KG1 (cell line): ENCODE measurements at regions not wholly inside any gene's neighbourhood (a gene's known extent, or its start where the extent isn't known, plus 50 kb on each side); places are given as distances from the start of the nearest gene placed in this dataset.
A peak's percentile ranks its signal among the peaks of the same experiment; 100 is the strongest.

ENCODE experiments used
- DNase-seq: peaks from one replicate; lab custom pipeline; 2025; lab: John Stamatoyannopoulos, UW

DNA sequence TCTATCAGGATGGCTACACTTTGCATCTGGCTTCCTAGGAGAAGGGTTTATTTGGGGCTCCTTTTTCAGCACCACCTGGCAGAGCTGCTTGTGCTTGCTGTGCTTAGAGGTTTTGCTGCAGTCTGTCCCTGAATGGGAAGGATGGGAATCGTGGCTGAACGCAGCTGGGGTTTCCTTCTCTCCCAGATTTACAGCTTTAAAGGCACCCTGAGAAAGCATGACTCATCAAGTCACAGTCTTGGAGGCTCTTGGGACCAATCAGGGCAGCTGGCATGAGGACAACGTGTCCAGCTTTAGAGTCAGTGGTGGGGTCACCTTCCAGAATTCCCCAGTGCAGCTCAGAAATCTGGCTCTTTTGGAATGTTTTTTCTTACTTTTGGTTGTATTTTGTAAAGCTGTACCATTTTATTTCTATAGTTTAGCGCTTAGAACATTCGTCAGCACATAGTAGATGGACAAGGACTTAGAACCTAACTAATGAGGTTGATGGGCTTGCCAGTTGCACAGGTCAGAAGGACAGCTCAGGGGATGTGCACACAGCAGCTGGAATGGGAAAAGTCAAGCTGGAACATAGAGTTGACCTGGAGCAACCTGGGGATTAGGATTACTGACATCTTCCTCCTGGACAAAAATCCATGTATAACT is 222.6 kb downstream of the PRDM2 start:
- DNase-seq = no peak

DNA sequence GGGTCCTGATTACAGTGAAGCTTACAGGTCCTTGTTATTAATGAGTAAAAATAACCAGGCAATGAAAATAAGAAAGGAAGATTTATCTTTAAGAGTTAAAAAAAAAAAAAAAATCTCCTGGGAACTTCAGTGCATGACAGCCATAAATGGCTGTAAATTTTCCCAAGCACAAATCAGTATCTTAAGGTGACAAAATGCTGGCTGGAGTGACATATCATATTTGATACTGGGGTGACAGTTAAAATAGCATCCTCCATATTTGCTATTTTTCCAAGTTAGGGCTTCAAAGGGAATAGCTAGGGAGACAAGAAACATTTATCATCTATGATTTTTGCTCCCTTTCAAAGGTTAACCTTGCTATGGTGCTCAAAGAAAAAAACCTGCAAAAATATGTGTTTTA is 226.6 kb downstream of the PRDM2 start:
- DNase-seq = no peak

DNA sequence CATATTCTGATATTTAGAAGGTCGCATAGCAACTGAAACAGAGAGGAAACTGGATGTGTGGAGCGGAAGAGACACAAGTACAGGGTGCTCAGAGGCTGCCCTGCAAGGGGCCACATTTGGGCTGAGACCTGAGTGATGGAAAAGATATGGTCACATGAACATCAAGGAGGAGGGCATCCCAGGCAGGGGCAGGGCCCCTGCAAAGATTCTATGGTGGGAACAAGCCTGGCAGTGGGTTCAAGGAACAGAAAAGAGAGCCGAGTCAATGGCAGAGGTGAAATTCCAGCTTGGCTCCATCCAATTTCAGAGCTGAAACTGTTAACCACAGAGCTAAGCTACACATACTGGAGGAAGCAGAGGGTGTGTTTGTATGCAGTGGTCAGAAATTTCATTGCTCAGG is 227.7 kb downstream of the PRDM2 start:
- DNase-seq = no peak

DNA sequence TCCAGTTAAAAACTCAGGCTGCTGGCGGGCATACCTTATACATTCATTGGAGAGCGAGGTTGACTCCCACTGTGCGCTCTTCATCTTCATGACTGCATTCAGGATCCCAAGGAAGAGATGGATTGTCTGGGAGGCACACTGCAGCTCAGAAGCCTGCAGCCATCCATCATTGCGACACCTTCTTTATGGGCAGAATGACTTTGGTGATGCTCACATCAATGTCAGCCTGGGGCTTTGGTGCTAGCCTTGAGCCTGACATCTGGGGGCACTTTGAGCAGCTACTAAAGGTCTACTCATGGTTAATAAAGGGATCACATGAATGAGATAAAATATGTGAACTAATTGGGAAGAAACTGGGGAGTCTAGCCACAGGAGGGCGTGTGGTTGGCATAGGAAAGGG is 229.3 kb downstream of the PRDM2 start:
- no peak for DNase-seq

DNA sequence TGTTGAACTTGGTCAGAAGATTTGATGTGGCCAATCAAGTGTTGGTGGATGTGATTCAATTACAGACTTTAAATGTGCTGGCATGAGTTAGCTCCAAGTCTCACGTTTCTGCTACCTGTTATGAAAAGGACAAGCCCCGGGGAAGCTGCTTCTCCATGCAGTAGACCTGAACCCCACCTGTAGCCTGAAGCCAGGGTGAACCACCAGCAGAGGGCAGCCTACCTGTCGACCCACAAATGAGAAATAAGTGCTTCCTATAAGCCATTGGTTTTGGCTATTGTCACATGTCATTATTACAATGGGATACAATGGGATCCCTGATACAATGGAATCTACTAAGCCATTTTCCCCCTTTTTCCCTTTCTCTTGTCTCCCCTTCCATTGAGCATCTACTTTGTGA is 230.2 kb downstream of the PRDM2 start:
- DNase-seq = no peak

DNA sequence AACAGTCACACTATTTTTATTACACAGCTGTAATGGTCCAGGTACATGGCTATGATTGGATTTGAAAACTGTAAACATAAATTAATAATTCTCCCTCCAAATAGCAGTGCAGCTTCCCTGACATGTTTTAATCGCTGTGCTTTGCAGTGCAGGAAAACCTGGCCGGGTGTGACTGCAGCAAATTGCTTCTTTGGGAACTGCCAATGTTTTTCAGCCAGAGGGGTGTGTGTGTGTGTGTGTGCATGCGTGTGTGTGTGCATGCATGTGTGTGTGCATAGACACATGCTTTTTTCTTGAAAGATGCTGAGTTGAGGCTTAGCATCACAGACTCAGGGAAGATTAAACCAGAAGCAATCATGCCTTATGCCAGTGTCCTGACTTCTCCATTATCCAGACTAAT is 231.2 kb downstream of the PRDM2 start:
- DNase-seq = no peak

DNA sequence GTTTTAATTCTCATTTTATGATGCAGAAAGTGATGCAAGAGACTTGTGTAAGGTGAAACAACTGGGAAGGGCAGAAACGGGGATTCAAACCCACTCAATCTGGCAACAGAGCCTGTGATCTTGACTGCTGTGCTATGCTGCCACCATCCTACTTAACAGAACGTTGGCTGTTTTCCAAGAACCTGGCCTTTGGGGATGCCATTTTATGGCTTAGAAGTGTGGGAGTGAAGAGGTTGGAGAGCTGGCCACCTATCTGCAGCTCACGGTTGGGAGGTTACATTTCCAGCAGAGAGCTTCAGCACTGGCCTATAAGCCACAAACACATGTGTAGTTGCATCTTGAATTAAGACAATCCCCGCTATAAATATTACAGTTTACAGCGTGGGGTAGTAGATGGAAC is 235.3 kb downstream of the PRDM2 start:
- DNase-seq = no peak

DNA sequence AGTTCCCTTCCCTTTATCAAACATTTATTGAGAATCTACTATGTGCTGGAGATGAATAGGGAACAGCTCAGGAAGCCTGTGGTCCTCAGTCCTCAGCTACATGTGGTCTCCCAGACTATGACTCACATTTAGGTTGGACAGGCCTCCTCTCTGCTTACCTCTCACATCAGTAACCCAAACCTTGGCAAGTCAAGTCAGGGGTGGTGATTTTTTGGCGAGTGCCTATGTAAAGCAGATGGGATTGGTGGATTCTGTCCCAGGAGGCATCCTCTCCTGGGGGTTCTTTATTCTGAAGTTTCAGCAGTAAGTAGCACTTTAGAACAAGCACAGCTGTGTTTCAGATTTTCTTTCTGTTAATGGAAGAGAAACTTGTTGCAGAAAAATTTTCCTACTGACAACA is 241.3 kb downstream of the PRDM2 start:
- DNase-seq = no peak

DNA sequence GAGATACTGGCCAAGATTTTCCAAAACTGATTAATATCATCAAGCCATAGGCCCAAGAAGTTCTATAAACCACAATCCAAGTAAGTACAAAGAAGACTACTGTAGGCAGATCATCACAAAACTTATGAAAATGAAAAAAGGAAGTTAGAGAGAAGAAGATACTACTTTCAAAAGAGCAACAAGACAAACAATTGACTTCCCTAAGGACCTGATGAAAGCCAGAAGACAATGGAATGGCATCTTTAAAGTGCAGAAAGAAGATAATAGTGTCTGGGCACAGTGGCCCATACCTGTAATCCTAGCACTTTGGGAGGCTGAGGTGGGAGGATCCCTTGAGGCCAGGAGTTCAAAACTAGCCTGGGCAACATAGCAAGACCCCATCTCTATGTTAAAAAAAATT is 243.1 kb downstream of the PRDM2 start:
- DNase-seq = no peak

DNA sequence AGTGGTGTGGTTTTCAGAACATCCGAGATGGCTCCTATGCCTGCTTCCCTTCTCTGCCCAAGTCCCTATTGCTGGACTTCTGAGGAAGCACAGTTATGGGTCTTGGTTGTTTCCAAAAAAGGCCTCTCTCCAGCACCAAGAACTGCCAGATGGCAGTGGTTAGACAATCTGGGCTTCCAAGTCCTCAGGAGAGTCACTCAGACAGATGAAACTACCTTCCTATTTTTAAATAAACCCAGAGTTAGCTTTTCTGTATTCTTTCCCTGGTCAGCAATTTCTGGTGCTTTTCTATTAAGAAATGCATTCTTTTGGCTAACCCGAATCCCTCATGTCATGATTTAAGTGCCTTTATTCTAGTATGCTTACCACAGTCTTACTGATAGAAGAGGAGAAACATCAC is 245.9 kb downstream of the PRDM2 start:
- no peak for DNase-seq

DNA sequence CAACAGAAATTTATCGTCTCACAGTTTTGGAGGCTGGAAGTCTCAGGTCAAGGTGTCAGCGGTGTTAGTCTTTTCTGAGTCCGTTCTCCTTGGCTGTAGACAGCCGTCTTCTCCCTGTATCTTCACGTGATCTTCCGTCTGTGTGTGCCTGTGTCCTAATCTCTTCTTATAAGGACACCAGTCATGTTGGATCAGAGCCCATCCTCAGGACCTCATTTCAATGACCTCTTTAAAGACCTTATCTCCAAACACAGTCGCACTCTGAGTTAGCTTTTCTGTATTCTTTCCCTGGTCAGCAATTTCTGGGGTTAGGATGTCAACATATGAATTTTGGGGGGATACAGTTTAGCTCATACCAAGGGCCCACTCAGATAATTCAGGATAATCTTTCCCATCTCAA is 247.7 kb downstream of the PRDM2 start:
- DNase-seq = no peak

DNA sequence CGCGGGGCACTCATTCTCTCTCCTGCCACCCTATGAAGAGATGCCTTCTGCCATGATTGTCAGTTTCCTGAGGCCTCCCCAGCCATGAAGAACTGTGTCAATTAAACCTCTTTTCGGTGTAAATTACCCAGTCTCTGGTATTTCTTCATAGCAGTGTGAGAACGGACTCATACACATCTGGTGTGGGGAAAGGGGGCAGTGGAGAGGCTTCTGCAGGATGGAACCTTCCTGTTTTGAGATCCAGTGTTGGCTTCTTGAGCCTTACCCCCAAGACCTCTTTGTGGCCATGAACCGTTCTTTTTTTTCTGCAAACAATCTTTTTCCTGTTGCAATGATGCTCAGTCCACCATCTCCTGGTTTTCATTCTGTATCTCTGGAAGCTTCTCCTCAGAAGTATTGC is 248.4 kb downstream of the PRDM2 start:
- DNase-seq = no peak

DNA sequence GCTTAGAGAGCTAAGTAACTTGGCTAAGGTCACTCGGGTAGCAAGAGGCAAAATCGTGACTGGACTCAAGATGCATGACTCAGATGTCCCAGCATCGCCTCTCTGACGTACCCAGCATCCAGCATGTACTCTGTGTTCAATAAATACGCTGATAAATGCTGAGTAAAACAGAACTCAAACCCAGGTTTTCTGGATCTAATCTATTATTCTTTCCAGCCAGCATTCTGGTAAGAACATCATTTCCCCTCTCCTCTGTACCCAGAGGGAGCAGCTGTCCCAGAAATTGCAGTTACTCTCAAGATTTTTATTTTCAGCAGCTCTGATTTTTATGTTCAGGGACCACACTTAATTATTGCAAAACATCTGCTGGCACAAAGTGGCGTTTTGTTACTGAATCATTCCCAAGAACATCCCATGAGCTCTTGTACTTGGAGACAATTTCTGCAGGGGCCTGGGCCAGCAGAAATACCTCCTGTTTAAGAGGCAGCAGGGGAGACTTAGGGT is 249.0 kb downstream of the PRDM2 start:
- DNase-seq = no peak

DNA sequence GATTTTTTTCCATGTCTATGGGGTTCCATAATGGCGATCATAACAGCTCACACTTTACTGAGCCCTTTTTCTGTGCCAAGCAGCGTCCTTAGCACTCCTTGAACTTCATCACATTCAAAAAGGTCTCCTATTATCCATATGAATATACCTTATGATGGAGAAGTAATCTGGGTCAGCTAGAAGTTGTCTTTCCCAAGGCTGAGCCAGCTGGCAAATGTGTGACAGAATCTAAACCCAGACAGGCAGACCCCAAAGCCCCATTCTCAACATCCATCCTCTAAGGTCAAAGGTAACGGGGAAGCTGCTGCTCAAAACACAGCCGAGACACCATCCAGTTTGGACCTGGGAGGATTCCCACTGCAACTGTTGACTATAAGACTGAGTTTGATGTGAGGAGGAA is 249.6 kb downstream of the PRDM2 start:
- DNase-seq = no peak

DNA sequence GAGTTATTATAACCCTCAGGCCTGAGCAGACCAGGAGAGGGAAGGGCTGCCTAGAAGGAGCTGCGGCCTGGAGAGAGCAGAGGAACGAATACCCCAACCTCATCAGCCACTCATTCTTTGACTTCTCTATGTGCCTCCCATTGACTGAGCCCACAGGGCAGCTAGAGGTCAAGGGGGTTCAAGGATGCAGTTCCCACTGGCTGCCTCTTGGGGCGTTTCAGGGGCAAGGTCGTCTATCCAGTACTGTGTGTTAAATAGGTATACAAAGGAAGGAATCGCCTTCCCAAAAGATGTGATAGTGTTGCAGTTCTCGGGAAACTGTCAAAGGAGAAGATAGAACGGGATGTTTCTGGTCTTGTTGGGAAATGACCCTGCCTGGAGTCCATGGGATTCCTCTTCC is 250.6 kb downstream of the PRDM2 start:
- no peak for DNase-seq

DNA sequence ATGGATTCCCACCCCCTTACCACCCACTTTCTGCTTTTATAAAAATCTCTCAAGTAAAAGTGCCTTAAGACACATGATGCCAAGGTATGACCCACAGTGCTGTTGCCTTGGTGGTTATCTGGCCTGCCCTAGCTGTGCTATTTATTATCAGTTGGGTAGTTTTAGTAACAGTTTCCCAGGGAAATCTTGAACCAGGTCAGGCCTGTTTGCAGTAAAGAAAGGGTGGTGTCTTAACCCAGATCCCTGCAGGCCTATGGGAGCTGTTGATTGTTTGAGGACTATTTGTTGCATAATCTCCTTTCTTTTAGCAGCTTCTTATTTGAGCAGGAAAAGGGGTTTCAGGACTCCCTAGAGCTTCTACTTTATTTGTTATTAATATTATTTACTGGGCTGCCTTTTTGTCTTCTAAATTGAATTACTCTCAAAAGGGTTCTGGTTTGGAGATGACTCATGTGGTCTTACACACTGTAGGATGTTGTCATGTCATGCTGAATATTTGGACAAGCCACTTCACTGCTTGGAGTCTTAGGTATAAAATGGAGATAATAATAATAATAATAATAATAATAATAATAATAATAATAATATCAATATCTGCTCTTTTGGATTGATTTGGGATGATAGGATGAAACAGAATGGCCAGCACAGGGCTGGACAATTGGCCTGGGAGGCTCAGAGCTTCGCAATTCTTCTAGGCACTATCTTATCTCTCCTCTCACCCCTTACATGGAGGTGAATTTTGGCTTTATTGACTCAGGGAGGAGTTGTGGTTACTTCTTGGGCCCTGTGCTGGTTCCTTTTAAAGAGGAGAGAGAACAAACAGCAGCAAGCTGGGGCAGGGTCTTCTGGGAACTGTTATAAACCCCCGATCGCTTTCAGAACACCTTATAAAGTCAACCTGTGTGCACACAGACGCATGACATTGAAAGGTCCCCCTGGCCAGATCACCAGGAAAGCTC is 252.1 kb downstream of the PRDM2 start:
- DNase-seq = no peak

DNA sequence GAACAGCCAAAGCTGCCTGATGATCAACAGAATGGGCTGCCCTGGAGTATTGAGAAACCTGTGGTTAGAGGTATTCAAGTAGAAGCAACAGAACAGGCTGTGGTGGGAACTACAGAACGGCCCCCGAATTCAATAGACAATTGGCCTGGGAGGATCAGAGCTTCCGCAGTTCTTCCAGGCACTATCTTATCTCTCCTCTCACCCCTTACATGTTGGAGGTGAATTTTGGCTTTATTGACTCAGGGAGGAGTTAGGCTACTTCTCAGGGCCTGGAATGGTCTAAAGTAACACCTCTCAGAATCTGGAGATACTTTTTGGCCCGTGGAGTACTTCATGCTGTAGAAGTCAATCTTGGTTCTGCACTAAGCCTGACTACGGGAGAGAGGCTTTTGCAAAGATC is 253.0 kb downstream of the PRDM2 start:
- no peak for DNase-seq

DNA sequence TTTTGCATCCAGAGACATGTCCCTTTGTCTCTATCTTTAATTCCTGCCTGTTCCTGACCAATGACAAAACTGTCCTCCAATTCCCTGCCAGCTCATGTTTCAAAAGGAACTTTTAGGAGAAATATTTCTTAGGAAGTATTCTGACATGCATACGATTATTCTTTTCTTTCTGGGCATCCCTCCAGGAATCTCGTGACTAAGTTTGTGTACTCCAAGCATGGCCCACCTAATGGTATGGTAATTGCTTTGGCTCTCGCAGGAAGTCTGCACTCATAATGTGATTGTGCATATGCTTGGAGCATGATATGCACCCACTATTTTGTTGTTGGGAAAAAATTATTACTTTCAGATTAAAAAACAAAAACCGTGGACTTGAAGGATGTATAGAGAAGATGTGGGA is 256.4 kb downstream of the PRDM2 start:
- DNase-seq = no peak

DNA sequence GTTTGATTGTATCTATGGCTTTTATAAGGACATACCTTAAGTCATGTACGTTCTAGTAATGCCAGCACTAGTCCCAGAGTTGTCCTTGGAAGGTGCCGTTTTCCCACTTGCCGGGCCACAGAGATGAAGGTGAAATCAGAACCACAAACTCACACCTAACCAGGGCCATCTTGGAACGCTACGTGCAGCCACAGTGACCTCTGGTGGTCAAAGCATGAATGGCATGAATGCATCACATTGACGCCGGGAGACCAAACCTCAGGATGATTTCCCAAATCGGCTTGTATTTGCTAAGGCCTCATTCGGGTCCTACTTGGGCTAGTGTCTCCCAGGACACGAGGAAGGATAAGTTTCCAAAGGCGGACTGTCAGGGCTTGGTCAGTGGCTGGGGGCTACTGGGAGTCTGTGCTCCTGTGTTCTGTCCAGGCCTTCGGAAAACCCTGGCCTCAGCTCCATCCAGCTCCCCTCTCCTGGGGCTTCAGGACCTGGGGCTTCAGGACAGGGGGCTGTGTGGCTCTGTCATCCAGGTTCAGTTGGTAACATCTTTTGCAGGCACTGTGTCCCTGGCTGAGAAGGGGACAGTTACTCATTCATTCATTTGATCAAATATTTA is 260.5 kb downstream of the PRDM2 start:
- peak; percentile 22 for DNase-seq

DNA sequence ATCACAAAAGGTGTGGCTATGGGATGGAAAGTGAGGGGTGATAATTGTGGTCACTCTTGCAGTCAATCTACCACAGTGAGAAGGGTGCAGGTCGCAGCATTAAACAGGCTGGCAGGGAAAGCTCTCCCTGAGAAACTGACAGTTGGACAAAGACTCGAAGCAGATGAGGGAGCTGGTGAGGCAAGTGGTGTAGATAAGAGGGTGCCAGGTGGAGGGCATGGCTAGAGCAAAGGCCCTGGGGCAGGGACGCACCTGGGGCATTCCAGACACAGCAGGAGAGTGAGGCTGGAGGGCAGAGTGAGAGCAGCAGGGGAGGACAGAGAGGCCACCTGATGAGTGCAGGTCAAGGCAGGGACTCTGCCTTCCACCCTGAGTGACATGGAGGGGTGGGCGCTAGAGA is 264.8 kb downstream of the PRDM2 start:
- DNase-seq = no peak

DNA sequence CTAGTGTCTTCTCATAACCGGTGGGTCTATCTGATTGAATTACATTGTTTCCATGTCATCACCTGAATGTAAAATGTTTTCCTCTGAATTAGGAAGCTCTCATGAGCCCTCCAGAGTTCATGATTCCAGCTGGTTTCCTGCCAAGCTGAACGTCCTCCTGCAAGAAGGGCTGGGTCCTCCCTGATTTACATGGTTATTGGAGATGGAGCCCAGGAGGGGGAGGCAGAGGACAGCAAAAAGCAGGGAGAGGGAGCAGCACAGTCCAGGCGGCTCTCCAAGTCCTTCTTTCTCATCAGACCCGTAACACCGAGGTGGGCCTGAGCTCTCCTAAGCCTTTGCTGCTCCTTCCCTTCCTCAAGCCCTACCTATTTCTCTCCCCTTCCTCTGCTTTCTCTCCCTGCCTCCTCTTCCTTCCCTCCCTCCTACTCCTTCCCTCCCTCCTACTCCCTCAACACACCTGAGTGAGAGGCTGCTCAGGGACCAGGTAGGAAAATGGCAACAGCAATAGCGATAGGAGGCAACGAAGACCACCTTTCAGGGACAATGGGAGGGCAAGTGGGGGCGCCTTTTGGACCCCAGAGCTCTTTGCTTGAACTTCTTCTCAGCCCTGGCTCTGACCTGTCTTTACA is 265.9 kb downstream of the PRDM2 start:
- DNase-seq = no peak

DNA sequence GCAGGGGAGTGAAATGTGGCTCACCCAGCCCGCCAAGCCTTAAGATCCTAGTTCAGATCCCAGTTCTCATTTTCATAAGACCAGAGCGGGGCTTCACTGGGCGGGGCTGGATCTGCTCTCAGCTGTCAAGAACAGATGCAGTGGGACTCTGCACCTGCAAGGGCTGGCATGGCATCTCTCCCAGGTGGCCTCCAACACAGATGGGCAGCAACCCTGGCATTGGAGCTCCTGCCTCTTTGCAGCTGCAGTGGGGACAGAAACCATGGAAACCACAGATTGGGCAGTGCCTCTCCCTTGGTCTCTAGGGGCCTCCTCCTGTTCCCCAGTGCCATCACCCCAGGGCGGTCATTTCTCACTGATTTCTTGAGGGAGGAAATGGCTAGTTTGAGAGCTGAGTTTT is 267.7 kb downstream of the PRDM2 start:
- DNase-seq = no peak

DNA sequence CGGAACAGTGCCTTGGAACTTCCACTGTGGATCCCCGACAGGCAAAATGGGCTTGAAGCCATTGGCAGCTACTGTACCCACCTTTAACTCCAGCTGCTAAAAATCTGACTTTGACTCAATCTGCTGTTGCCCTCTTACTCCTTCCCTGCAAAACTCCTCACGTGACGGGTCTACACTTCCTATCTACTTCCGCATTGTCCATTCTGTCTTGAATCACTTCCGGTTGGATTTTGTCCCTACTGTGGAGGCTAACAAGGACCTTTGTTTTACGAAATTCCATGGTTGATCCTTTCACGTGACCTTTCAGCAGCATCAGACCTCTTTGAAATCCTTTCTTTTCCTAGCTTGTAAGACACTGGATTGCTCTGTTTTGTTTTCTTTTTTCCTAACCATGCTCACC is 268.4 kb downstream of the PRDM2 start:
- DNase-seq = no peak
